Peyer's patch (tissue), 4 donors: ENCODE measurements at regions not wholly inside any gene's neighbourhood (a gene's known extent, or its start where the extent isn't known, plus 50 kb on each side); places are given as distances from the start of the nearest gene placed in this dataset.

Source experiments
- CTCF ChIP-seq, 6 experiments: fragments of 450-650 bp in 4 of 6; fragments of 200-600 bp in 2 of 6; sonication (generic) in 1 of 6; IDR thresholded peaks; one replicate each; pipeline ENCODE4 v1.5.1; 2017 to 2019; ENCODE audit warnings: antibody characterized with exemption in 6 of 6, mild to moderate bottlenecking in 3 of 6, moderate library complexity in 1 of 6
- POLR2A ChIP-seq, 2 donors: fragments of 450-650 bp; IDR thresholded peaks; one replicate each; pipeline ENCODE4 v1.5.1; 2017; ENCODE audit warnings: antibody characterized with exemption in 2 of 2, mild to moderate bottlenecking in 2 of 2, moderate library complexity in 2 of 2

DNA sequence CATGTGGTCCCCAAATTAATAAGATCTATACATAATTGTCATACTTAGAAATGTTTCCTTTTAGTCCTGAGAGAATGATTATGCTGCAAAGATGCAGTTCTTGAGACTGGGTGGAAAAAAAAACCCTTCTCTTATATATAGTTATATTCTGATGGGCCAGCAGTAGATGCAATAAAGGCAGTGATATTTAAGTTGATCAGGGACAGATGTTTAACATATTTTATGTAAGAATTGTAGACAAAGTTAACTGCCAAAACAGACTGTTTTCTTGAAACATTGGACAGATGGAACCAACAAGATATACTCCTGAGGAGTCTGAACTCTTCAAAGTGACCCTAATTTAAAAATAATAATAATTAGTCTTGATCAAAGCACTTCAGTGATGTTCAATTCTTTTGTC, 172.0 kb upstream of the LRIG1 start:
- TF ChIP-seq CTCF (IDR thresholded peaks at IDR 0.05) (no peak), POLR2A (IDR thresholded peaks at IDR 0.05) (no peak)
